22Rv1 (cell line): ENCODE measurements at regions not wholly inside any gene's neighbourhood (a gene's known extent, or its start where the extent isn't known, plus 50 kb on each side); places are given as distances from the start of the nearest gene placed in this dataset.
A peak's percentile ranks its signal among the peaks of the same experiment; 100 is the strongest.
"Not testable (repeated sequence)": the region's sequence is repeated elsewhere in the genome, so short reads cannot be mapped to it uniquely, and the experiment has no call there.

ENCODE experiments used
- H3K27ac ChIP-seq: fragments of 450-650 bp; 2 replicates; pipeline ENCODE4 v1.5.1; 2017
- TF ChIP-seq, protein P1 (sequence below): fragments of 450-650 bp; IDR thresholded peaks from 2 replicates; pipeline ENCODE4 v1.5.1; 2017; ENCODE audit warnings: mild to moderate bottlenecking

DNA sequence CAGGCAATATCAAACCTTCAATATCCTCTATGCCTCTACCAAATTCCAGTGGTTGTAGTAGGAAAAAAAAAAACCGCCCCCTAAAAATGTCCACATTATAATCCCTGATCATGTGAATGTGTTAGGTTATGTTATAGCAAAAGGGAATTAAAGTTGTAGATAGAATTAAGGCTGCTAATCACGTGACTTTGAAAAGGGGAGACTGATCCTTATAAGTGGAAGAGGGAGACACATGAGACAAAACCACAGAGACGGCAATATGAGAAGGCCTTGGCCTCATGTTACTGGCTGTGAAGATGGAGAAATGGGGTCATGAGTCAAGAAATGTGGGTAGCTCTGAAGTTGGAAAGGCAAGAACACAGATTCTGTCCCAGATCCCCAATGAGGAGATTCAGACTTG lies 1711.3 kb downstream of the KHDRBS2 start:
- not testable (repeated sequence) for H3K27ac ChIP-seq

DNA sequence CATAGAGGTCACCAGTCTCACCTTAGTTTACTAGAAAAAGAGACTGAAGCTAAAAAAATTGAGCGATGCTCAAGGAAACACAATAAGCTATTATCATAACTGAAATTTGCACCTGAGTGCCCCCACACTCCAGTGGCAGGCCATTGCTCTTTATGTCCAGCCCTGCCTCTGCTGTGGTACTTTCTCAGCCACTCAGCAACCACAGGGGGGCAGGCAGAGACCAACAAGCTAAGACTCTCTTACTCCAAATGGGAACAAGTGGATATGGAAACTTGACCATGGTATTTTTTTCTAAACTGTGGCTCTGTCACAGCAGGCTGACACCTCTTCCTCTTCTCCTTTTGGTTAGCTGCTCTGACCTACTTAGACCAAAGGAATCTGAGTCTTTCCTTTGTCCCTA lies 1713.4 kb downstream of the KHDRBS2 start:
- TF ChIP-seq, protein P1, sequence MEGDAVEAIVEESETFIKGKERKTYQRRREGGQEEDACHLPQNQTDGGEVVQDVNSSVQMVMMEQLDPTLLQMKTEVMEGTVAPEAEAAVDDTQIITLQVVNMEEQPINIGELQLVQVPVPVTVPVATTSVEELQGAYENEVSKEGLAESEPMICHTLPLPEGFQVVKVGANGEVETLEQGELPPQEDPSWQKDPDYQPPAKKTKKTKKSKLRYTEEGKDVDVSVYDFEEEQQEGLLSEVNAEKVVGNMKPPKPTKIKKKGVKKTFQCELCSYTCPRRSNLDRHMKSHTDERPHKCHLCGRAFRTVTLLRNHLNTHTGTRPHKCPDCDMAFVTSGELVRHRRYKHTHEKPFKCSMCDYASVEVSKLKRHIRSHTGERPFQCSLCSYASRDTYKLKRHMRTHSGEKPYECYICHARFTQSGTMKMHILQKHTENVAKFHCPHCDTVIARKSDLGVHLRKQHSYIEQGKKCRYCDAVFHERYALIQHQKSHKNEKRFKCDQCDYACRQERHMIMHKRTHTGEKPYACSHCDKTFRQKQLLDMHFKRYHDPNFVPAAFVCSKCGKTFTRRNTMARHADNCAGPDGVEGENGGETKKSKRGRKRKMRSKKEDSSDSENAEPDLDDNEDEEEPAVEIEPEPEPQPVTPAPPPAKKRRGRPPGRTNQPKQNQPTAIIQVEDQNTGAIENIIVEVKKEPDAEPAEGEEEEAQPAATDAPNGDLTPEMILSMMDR: peak; percentile 24; the same call in 1 of the 2 replicates

DNA sequence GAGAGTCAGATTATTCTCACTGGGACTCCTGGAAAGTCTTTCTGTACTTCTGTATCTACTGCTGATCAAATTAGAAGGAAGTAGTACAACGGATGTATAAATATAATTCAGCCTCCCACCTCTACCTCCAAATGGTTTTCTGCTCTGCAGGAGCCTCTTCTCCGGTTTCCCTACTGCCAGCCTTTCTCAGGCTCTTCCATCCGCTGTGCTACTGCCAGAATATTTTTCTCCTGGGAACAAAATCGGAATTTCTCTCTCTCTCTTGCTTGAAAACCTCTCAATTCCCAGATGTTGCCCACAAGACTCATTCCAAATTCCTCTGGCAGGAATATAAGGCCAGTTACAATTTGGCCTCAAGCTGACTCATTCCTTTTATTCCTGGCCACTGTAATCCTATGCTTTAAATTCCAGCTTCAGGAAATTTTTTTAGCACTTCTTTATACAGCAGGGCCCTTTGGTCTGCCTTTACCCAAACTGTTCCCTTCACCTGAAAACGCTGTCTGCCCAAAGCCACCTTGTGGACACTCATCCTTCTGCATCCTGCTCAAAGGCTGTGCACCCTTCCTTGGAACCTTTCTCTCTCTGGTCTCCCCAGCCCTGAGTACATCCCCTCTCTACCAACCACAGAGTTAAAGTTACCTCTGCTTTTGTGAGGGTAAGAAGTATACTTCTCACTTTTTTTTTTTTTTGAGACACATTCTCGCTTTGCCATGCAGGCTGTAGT lies 1714.6 kb downstream of the KHDRBS2 start:
- not testable (repeated sequence) for H3K27ac ChIP-seq

More for the DNA sequence above, 1713.4 kb downstream of the KHDRBS2 start:
- not testable (repeated sequence) for H3K27ac ChIP-seq

DNA sequence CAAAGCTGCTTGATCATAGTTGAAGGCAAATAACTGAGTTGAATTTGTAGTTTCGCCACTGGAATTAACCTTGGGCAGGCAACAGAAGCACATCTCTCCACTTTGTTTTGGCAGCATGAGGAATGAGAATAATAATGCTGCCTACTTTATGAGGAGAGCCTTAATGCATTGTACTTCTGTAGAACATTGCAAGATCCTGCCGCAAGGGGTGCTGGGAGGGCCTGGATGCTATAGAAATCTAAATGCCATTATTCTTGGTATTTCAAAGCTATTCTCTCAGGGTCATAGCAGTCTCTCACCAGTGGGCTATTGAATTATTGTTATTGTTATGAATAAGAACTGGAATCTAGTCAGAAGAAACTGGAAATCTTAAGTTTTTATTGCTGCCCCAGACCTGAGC lies 1715.4 kb downstream of the KHDRBS2 start:
- not testable (repeated sequence) for H3K27ac ChIP-seq

DNA sequence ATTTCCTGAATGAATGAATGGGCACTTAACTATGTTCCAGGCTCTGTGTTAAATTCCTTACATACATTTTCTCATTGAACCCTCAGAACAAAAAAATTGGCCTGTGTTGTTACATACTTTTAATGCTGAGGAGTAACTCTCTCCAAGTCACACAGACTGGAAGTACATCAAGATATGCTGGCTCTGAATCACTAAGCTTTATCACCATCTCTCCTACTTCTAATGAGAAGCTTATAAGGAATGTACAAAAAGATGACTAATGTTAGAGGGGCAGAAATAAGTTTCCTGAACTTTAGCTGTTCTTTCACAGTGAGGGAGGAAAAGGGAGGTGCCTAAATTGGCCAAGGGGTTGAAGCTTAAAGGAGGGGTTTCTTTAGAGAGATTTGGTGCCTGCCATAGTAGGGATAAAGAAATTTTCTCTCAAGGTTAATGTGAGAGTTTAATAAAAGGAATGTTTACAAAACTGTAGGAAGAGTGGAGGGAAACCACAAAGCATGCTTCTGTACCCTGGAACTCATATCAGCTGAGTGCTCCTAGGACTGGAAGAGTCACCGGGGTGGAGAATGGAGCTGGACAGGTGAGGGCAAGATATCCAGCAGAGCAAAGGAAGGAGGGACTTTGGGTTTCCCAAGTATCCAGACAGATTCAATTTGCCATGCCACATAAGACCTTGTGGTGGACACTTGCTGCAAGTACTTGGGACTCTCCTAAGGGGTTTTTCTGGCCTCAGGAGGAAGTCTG lies 1718.4 kb downstream of the KHDRBS2 start:
- H3K27ac ChIP-seq: not testable (repeated sequence)

DNA sequence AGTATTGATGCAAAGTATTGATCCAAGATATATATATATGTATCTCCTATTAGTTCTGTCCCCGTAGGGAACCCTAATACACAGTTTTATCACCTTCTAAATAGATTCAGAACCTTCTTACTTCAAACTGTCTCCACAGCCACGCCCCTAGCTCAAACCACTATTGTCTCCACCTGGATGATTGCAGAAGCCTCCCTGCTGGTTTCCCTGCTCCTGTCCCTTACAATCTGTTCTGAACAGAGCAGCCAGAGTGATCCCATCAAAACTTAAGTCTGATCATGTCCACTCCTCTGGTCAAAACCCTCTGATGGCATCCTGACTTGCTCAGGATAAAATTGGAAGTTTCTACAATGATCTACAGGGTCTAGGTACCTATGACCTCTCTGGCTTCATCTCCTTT lies 1719.6 kb downstream of the KHDRBS2 start:
- H3K27ac ChIP-seq: not testable (repeated sequence)

DNA sequence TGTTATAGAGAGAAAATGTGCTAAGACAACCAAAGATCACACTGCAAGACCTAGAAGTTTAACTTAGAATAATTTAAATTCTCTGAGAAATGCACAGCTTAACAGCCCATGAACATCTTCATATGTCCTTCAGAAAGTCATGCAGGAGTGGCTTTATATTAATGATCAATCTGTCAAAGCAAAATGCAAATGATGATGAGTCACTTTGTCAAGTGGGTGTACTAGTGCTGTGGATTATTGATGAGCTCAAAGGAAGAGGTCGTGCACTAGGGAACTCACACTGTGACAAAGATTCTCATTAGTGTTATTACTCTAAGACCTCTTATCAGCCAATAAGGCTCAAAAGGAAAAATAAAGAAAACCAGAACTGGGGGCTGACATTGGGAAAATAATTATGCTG lies 1726.3 kb downstream of the KHDRBS2 start:
- H3K27ac ChIP-seq: not testable (repeated sequence)

DNA sequence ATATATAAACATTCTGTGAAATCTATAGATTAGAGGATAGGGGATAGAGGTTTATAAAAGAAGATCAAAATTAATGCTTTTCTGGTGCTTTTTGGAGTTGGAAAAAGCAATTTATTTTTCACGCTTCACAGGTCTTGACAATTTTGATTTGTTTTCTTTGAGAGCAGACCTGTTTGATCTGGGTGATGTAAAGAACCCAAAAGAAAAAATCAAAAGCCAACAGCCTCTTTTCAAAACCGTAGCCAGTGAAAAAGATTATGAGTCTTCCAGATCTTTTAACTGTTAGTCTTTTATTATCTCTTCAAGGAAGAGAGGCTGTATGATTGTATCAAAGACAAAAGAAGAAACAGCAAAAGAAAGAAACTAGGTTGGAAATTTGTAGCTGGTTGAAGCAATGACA lies 1738.7 kb downstream of the KHDRBS2 start:
- not testable (repeated sequence) for H3K27ac ChIP-seq

DNA sequence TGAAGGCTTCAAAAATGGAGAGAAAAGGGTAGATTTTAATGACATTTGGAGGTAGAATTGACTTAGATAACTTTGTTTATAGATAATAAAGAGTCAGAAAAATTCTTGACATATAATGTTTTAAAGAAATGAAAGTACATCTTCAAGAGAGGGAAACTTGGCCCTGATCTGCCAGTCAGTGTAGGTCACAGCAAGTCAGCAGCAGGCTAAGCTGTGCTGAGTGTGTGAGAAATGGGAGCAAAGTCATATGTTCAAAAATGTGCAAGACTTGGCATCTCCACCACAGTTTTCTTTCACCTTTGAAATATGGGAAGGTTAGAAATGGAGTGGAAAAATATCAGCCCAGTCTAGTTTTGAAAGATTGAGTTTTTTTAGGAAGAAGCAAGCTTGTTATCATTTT lies 1761.3 kb downstream of the KHDRBS2 start:
- H3K27ac ChIP-seq: not testable (repeated sequence)

DNA sequence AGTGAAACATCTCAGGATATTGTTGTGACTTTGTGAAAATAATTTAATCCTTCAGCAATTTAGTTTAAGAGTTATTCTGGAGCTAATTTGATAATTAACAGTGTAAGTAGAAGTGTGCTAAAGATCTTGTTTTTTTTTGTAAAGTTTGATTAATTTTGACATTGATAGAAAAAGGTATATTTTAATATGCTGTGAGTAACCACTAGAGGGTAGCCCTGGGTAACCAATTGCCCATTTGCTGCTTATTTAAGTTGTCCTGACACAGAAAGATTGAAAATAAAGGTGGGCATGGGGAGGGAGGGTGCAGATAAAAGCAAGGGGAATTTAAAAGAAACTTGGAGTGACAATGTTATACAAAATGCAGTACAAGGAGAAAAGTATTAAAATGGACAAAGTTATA lies 1808.3 kb downstream of the KHDRBS2 start:
- not testable (repeated sequence) for H3K27ac ChIP-seq
- TF ChIP-seq, protein P1: peak; percentile 27; the same call in 1 of the 2 replicates

DNA sequence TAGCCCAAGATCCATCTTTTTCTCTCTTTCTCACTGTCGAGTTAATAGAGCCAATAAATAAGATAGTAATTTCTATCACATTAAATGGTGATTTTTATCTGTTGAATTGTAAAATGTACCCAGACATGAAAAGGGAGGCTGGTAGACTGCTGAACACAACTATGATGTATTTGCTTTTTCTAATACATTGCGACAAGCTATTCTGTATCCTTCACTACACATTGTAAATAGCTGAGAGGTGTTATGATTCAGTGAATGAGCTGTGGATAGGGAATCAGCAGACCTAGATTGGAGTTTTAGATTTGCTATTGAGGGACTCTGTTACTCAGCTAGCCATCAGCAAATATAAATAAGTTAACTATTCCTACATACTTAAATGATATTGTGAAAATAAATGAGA lies 1812.2 kb downstream of the KHDRBS2 start:
- not testable (repeated sequence) for H3K27ac ChIP-seq

DNA sequence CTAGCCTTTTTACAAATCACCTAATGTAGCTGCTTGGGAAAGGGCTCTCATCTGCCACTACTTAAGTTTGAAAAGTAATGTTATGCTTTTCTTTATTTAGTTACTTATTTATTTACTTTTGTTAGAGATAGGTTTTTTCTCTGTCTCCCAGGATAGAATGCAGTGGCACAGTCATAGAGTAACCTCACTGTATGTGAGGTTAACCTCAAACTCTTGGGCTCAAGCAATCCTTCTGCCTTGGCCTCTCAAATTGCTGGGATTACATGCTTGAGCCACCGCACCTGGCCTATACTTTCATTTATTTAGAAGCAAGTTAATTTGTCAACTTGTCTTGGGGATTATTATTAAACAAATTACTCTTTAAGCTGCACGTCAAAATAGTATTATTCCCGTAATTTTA lies 1814.6 kb downstream of the KHDRBS2 start:
- H3K27ac ChIP-seq: not testable (repeated sequence)

DNA sequence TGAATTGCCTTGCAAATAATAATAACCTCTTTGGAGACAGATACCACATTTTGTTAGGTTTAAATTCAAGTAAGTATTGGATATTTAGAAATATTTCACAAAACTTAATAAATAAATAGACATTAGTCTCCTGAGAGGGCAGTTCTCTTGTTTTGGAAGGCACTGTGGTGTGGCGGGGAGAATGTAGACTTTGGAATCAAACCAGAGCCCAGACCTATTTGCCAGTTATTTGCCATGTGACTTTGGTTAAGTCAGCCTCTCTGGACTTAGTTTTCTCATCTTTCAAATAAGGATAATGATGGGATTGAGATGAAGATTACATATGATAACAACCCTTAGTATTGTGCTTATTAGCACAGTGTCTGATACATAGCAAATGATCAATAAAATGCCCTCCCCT lies 1835.6 kb downstream of the KHDRBS2 start:
- not testable (repeated sequence) for H3K27ac ChIP-seq

DNA sequence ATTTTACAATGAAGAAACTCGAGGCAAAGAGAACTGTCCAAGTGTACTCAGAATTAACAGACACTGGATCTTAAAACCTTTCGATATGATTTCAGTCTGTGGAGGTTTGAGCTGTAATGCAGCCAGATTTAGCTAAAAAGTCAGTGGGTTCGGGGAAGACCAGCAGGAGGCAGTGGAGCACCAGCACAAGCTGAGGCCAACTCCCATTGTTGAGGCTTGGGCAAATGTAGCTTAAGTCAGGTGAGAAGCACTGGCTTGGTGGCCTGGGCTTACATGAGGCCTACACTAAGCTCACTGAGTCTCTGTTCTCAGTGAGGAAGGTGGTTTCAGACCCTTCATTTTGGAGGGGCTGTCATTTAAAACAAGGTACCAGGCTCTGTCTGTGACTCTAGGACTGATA lies 1841.5 kb downstream of the KHDRBS2 start:
- H3K27ac ChIP-seq: not testable (repeated sequence)

DNA sequence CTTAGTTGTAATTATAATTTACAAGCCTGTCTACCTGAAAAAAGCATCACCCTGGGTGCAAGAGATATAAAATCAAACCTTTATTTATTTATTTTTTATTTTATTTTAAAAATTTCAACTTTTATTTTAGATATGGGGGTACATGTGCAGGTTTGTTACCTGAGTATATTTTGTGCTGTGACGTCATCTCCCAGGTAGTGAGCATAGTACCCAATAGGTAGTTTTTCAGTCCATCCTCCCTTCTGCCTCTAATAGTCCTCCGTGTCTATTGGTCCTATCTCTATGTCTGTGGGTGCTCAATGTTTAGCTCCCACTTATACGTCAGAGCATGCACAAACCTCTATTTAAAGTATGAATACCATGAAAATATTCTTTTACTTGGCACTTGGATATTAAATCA lies 1846.3 kb downstream of the KHDRBS2 start:
- H3K27ac ChIP-seq: not testable (repeated sequence)

DNA sequence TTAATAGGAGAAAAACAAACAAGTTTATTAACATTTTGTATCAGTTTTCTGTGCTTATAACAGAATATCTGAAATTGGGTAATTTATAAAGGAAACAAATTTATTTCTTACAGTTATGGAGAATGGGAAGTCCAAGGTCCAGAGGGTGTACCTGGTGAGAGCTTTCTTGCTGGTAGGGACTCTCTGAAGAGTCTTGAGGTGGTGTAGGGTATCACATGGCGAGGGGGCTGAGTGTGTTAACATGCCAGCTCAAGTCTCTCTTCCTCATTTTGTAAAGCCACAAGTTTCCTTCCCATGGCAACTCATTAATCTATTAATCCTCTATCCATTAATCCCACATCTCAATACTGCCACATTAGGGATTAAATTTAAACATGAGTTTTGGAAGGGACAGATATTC lies 1863.3 kb downstream of the KHDRBS2 start:
- not testable (repeated sequence) for H3K27ac ChIP-seq

DNA sequence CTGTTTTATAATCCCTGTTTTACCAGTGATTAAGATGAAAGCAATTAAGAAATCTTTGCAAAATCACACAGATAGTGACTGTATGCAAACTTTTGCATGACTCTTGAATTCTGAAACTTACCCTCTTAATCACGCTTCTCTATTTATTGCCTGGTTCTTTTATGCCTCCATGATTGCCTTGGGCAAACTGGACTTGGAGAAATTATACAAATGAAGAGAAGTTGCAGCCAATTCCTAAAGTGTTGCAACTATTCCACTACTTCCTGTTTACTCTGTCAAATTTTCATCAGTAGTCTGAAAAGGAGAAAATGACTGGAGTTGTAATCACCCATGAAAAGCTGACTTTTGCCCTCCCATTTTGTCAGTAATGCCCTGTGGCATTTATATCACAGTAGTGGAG lies 1869.9 kb downstream of the KHDRBS2 start:
- not testable (repeated sequence) for H3K27ac ChIP-seq

DNA sequence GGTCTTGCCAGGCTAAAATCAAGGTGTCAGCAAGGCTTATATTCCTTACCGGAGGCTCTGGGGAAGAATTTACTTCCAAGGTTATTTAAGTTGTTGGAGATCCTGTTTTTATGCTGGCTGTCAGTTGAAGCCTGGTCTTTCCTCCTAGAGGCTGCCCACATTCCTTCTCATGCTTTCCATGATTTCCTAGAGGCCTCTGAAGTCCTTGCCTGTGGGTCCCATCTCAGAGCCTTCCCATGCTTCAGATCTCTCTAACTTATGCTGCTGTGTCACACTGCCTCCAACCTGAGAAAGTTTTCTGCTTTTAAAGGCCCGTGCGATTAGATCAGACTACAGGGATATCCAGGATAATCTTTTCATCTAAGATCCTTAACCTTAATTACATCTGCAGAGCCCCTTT lies 1877.3 kb downstream of the KHDRBS2 start:
- not testable (repeated sequence) for H3K27ac ChIP-seq

DNA sequence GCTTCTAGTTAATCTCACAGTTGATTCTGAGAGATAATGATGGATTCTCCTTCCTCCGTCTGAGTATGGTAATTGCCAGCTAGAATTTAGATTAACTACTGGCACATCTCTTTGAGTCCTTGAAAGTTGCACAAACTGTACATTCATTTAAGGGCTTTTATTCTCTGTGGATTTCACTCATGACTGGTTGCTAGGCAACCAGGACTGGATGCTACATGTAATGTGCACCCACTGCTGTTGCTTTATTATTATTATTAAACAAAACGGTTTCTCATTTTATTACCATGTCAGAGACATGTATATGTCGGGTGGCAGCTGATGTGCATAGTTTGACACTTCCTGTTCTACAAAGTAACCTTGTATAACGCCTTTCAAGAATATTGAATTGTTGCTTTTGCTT lies 1882.8 kb downstream of the KHDRBS2 start:
- not testable (repeated sequence) for H3K27ac ChIP-seq

DNA sequence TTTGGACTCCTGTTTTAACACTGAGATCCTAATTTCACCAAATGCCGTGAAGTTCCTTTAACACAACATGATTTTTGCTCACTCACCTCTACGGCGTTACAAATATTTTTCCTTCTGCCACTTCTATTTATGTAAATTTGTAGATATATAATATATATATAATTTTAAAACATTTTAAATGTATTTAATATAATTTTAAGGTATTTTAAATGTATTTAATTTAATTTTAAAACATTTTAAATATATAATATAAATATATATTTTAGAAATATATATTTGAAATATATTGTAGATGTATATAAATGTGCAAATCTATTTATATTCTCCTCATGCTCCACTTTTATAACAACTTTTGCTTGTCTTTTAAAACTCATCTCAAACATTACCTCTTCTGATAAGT lies 1883.5 kb downstream of the KHDRBS2 start:
- not testable (repeated sequence) for H3K27ac ChIP-seq
